ENCODE measurements at regions not wholly inside any gene's neighbourhood (a gene's known extent, or its start where the extent isn't known, plus 50 kb on each side); places are given as distances from the start of the nearest gene placed in this dataset.

GRCh38 chr4:175125410-175126068 is 207.4 kb downstream of the ADAM29 start:
- no peak for TF ChIP-seq EZH2 (IDR thresholded peaks at IDR 0.05; ENCODE audit: borderline replicate concordance, low read depth, low read length, poor library complexity, severe bottlenecking)
- no peak for TF ChIP-seq CTCF (conservative IDR thresholded peaks at IDR 0.05; ENCODE audit: low read depth, low read length)
- H3K27me3 ChIP-seq (replicated peaks; ENCODE audit: insufficient read depth, low read depth, low read length, poor library complexity): no peaks in the 10 kb centered on the region
- intact Hi-C loops (cut with micrococcal nuclease; ENCODE audit: unreplicated experiment): no loop called here
- no peak for DNase-seq (ENCODE audit: low spot score)
- CTCF ChIA-PET: no interaction called here
- no peak overlapping the region for H3K27ac ChIP-seq (ENCODE audit: low read depth, low read length, poor library complexity, severe bottlenecking)
- H3K36me3 ChIP-seq (ENCODE audit: insufficient read depth, low read length, poor library complexity, severe bottlenecking): no peaks in the 10 kb centered on the region
- H3K9me3 ChIP-seq (ENCODE audit: low read depth, low read length, poor library complexity, severe bottlenecking): peaks cover 20% of the 10 kb centered on the region
- BruUV-seq (replicated peaks): no TSS peak
- H3K4me3 ChIP-seq (ENCODE audit: low read depth, low read length, poor library complexity, severe bottlenecking): no peak overlapping the region
- H3K4me1 ChIP-seq (ENCODE audit: insufficient read depth, low read length, poor library complexity, severe bottlenecking): no peaks in the 10 kb centered on the region
- POLR2A ChIA-PET (ENCODE audit: low non-redundant PET): no interaction called here

- intact Hi-C loops (cut with micrococcal nuclease; ENCODE audit: unreplicated experiment): no loop called here
- no peaks in the 10 kb centered on the region for H3K36me3 ChIP-seq (ENCODE audit: insufficient read depth, low read length, poor library complexity, severe bottlenecking)
- TF ChIP-seq EZH2 (IDR thresholded peaks at IDR 0.05; ENCODE audit: borderline replicate concordance, low read depth, low read length, poor library complexity, severe bottlenecking) (no peak), CTCF (conservative IDR thresholded peaks at IDR 0.05; ENCODE audit: low read depth, low read length) (no peak)
- no peak overlapping the region for H3K4me3 ChIP-seq (ENCODE audit: low read depth, low read length, poor library complexity, severe bottlenecking)
- no peaks in the 10 kb centered on the region for H3K27me3 ChIP-seq (replicated peaks; ENCODE audit: insufficient read depth, low read depth, low read length, poor library complexity)
- ChIA-PET POLR2A (ENCODE audit: low non-redundant PET) (no interaction called here), CTCF (no interaction called here)
- no TSS peak for BruUV-seq (replicated peaks)
- H3K9me3 ChIP-seq (ENCODE audit: low read depth, low read length, poor library complexity, severe bottlenecking): peaks cover 4% of the 10 kb centered on the region
- no peak overlapping the region for H3K27ac ChIP-seq (ENCODE audit: low read depth, low read length, poor library complexity, severe bottlenecking)
- no peaks in the 10 kb centered on the region for H3K4me1 ChIP-seq (ENCODE audit: insufficient read depth, low read length, poor library complexity, severe bottlenecking)
- no peak for DNase-seq (ENCODE audit: low spot score)
Observed at GRCh38 chr4:175127314-175127713, 209.2 kb downstream of the ADAM29 start.

GRCh38 chr4:175129797-175130196 is 211.6 kb downstream of the ADAM29 start:
- no peaks in the 10 kb centered on the region for H3K4me1 ChIP-seq (ENCODE audit: insufficient read depth, low read length, poor library complexity, severe bottlenecking)
- ChIA-PET CTCF (no interaction called here), POLR2A (ENCODE audit: low non-redundant PET) (no interaction called here)
- H3K27ac ChIP-seq (ENCODE audit: low read depth, low read length, poor library complexity, severe bottlenecking): no peak overlapping the region
- BruUV-seq (replicated peaks): no TSS peak
- H3K36me3 ChIP-seq (ENCODE audit: insufficient read depth, low read length, poor library complexity, severe bottlenecking): no peaks in the 10 kb centered on the region
- H3K27me3 ChIP-seq (replicated peaks; ENCODE audit: insufficient read depth, low read depth, low read length, poor library complexity): no peaks in the 10 kb centered on the region
- intact Hi-C loops (cut with micrococcal nuclease; ENCODE audit: unreplicated experiment): no loop called here
- no peaks in the 10 kb centered on the region for H3K9me3 ChIP-seq (ENCODE audit: low read depth, low read length, poor library complexity, severe bottlenecking)
- DNase-seq (ENCODE audit: low spot score): no peak
- TF ChIP-seq EZH2 (IDR thresholded peaks at IDR 0.05; ENCODE audit: borderline replicate concordance, low read depth, low read length, poor library complexity, severe bottlenecking) (no peak), CTCF (conservative IDR thresholded peaks at IDR 0.05; ENCODE audit: low read depth, low read length) (no peak)
- H3K4me3 ChIP-seq (ENCODE audit: low read depth, low read length, poor library complexity, severe bottlenecking): no peak overlapping the region
